LoVo (cell line): ENCODE measurements at regions not wholly inside any gene's neighbourhood (a gene's known extent, or its start where the extent isn't known, plus 50 kb on each side); places are given as distances from the start of the nearest gene placed in this dataset.

ENCODE experiments used
- DNase-seq: peaks from one replicate; pipeline ENCODE4 v3.0.0-alpha.2; 2016; ENCODE audit warnings: low spot score

GRCh38 chr2:215597577-215597976 is 161.7 kb upstream of the FN1 start:
- no peak for DNase-seq

GRCh38 chr2:215594766-215595165 is 158.9 kb upstream of the FN1 start:
- DNase-seq = no peak

- DNase-seq = no peak
Observed at GRCh38 chr2:215590010-215590745, 154.3 kb upstream of the FN1 start.

- DNase-seq = no peak
Observed at GRCh38 chr2:215583881-215584280, 148.0 kb upstream of the FN1 start.

GRCh38 chr2:215579809-215580208 is 143.9 kb upstream of the FN1 start:
- DNase-seq = no peak

GRCh38 chr2:215577356-215577755 is 141.5 kb upstream of the FN1 start:
- DNase-seq = no peak

GRCh38 chr2:215576572-215576971 is 140.7 kb upstream of the FN1 start:
- DNase-seq = no peak

- DNase-seq = no peak
Observed at GRCh38 chr2:215573496-215573895, 137.6 kb upstream of the FN1 start.

GRCh38 chr2:215572341-215572848 is 136.5 kb upstream of the FN1 start:
- no peak for DNase-seq

GRCh38 chr2:215571689-215572088 is 135.8 kb upstream of the FN1 start:
- DNase-seq = no peak

GRCh38 chr2:215567504-215567903 is 131.6 kb upstream of the FN1 start:
- no peak for DNase-seq

- no peak for DNase-seq
Observed at GRCh38 chr2:215565897-215566296, 130.0 kb upstream of the FN1 start.

GRCh38 chr2:215557701-215558100 is 121.8 kb upstream of the FN1 start:
- DNase-seq = no peak

- no peak for DNase-seq
Observed at GRCh38 chr2:215556979-215557378, 121.1 kb upstream of the FN1 start.

- DNase-seq = no peak
Observed at GRCh38 chr2:215554689-215555498, 119.0 kb upstream of the FN1 start.

- no peak for DNase-seq
Observed at GRCh38 chr2:215553946-215554345, 118.1 kb upstream of the FN1 start.

GRCh38 chr2:215552144-215552580 is 116.3 kb upstream of the FN1 start:
- DNase-seq = no peak

GRCh38 chr2:215550331-215550730 is 114.5 kb upstream of the FN1 start:
- DNase-seq = no peak

GRCh38 chr2:215548714-215549113 is 112.8 kb upstream of the FN1 start:
- no peak for DNase-seq

GRCh38 chr2:215542690-215543089 is 106.8 kb upstream of the FN1 start:
- DNase-seq = no peak

- no peak for DNase-seq
Observed at GRCh38 chr2:215540658-215541057, 104.8 kb upstream of the FN1 start.

GRCh38 chr2:215537611-215538010 is 101.7 kb upstream of the FN1 start:
- DNase-seq = no peak

- no peak for DNase-seq
Observed at GRCh38 chr2:215536510-215536909, 100.6 kb upstream of the FN1 start.
